ENCODE measurements at regions not wholly inside any gene's neighbourhood (a gene's known extent, or its start where the extent isn't known, plus 50 kb on each side); places are given as distances from the start of the nearest gene placed in this dataset.

GRCh38 chr17:77771587-77771986 is 186.9 kb upstream of the TNRC6C start:
- DNase-seq (ENCODE audit: low read depth) = no peak

- no peak for DNase-seq (ENCODE audit: low read depth)
Observed at GRCh38 chr17:77771998-77772397, 186.5 kb upstream of the TNRC6C start.

- DNase-seq (ENCODE audit: low read depth) = no peak
Observed at GRCh38 chr17:77772461-77772897, 186.0 kb upstream of the TNRC6C start.

- no peak for DNase-seq (ENCODE audit: low read depth)
Observed at GRCh38 chr17:77772899-77773358, 185.6 kb upstream of the TNRC6C start.

- no peak for DNase-seq (ENCODE audit: low read depth)
Observed at GRCh38 chr17:77774182-77774581, 184.3 kb upstream of the TNRC6C start.

- no peak for DNase-seq (ENCODE audit: low read depth)
Observed at GRCh38 chr17:77778636-77779489, 179.6 kb upstream of the TNRC6C start.

GRCh38 chr17:77779711-77780539 is 178.6 kb upstream of the TNRC6C start:
- no peak for DNase-seq (ENCODE audit: low read depth)

- DNase-seq (ENCODE audit: low read depth) = no peak
Observed at GRCh38 chr17:77781536-77781935, 177.0 kb upstream of the TNRC6C start.

- no peak for DNase-seq (ENCODE audit: low read depth)
Observed at GRCh38 chr17:77782201-77782600, 176.3 kb upstream of the TNRC6C start.

- DNase-seq (ENCODE audit: low read depth) = no peak
Observed at GRCh38 chr17:77782611-77783010, 175.9 kb upstream of the TNRC6C start.

GRCh38 chr17:77783991-77784820 is 174.3 kb upstream of the TNRC6C start:
- DNase-seq (ENCODE audit: low read depth) = no peak

- DNase-seq (ENCODE audit: low read depth) = no peak
Observed at GRCh38 chr17:77785312-77785905, 173.1 kb upstream of the TNRC6C start.

- no peak for DNase-seq (ENCODE audit: low read depth)
Observed at GRCh38 chr17:77786090-77786489, 172.4 kb upstream of the TNRC6C start.

GRCh38 chr17:77786740-77787505 is 171.6 kb upstream of the TNRC6C start:
- DNase-seq (ENCODE audit: low read depth) = no peak

- no peak for DNase-seq (ENCODE audit: low read depth)
Observed at GRCh38 chr17:77790143-77790829, 168.2 kb upstream of the TNRC6C start.

GRCh38 chr17:77792626-77793025 is 165.9 kb upstream of the TNRC6C start:
- DNase-seq (ENCODE audit: low read depth) = no peak

GRCh38 chr17:77793146-77793970 is 165.1 kb upstream of the TNRC6C start:
- DNase-seq (ENCODE audit: low read depth) = no peak

GRCh38 chr17:77793971-77794235 is 164.6 kb upstream of the TNRC6C start:
- DNase-seq (ENCODE audit: low read depth) = no peak

GRCh38 chr17:77794846-77795245 is 163.7 kb upstream of the TNRC6C start:
- DNase-seq (ENCODE audit: low read depth) = no peak

- no peak for DNase-seq (ENCODE audit: low read depth)
Observed at GRCh38 chr17:77795685-77796084, 162.8 kb upstream of the TNRC6C start.

Data from stromal cell of bone marrow (primary cell).